GM12878 (cell line): ENCODE measurements at regions not wholly inside any gene's neighbourhood (a gene's known extent, or its start where the extent isn't known, plus 50 kb on each side); places are given as distances from the start of the nearest gene placed in this dataset.

Experiments used
- ATAC-seq: fragments of 200-7000 bp; cut with Tn5 transposase; 3 replicates; pipeline ENCODE4 v1.9.1; 2020; ENCODE audit warnings: mild to moderate bottlenecking, moderate library complexity
- BruUV-seq: library from RNA; stranded (reverse); fragments of 400-500 nt; replicated peaks from 2 replicates; lab custom pipeline; 2021; lab: Mats Ljungman, UMichigan
- CTCF ChIA-PET: fragments of 300-600 bp; sonication (Branson Sonifier 250); formaldehyde crosslinking; extraction: SDS; loops from one replicate; lab custom pipeline; 2021; ENCODE audit warnings: inconsistent platforms; lab: Yijun Ruan, JAX
- POLR2A ChIA-PET: fragments of 350-600 bp; formaldehyde crosslinking; extraction: SDS; loops from one replicate; lab custom pipeline; 2021; ENCODE audit warnings: inconsistent platforms; lab: Charles Lee
- RAD21 ChIA-PET: fragments of 300-600 bp; sonication (Branson Sonifier 250); formaldehyde crosslinking; loops from one replicate; lab custom pipeline; 2023; ENCODE audit warnings: antibody characterized with exemption; ENCODE audit not compliant: unreplicated experiment; lab: Charles Lee
- SMC1A ChIA-PET: fragments of 300-600 bp; sonication (Branson Sonifier 250); formaldehyde crosslinking; loops from one replicate; lab custom pipeline; 2023; ENCODE audit not compliant: unreplicated experiment, uncharacterized antibody; lab: Charles Lee
- DNase-seq: peaks from one replicate; pipeline ENCODE4 v3.0.0-alpha.2; 2011; ENCODE audit warnings: low read depth, low spot score
- FAIRE-seq: peaks from 3 replicates; lab custom pipeline; 2011; peaks lifted over from hg19 to GRCh38; lab: Jason Lieb, UNC
- H2AFZ ChIP-seq: 2 replicates; pipeline ENCODE4 v1.6.0; 2011; ENCODE audit warnings: low read depth, low read length, control low read depth; ENCODE audit not compliant: control insufficient read depth
- H3K27ac ChIP-seq: 2 replicates; pipeline ENCODE4 v1.5.1; 2011; ENCODE audit warnings: control low read depth; ENCODE audit not compliant: control insufficient read depth, insufficient read depth
- H3K27me3 ChIP-seq, 2 experiments: replicated peaks in 1 of 2; 2 replicates each; pipeline versions ENCODE4 v1.6.0 to v1.6.1; 2011; ENCODE audit warnings: low read length in 1 of 2; ENCODE audit not compliant: control insufficient read depth in 2 of 2, insufficient read depth in 2 of 2
- H3K36me3 ChIP-seq, 2 experiments: 2 replicates each; pipeline ENCODE4 v1.5.1; 2011; ENCODE audit warnings: low read length in 1 of 2; ENCODE audit not compliant: control insufficient read depth in 2 of 2, insufficient read depth in 2 of 2
- H3K4me1 ChIP-seq: 2 replicates; pipeline ENCODE4 v1.6.1; 2011; ENCODE audit warnings: mild to moderate bottlenecking, low read length, moderate library complexity, mixed read lengths; ENCODE audit not compliant: control insufficient read depth, insufficient read depth
- H3K4me2 ChIP-seq: 2 replicates; pipeline ENCODE4 v1.6.0; 2011; ENCODE audit warnings: control low read depth; ENCODE audit not compliant: control insufficient read depth, insufficient read depth
- H3K4me3 ChIP-seq: fragments of 200-600 bp; sonication (generic); 2 replicates; pipeline ENCODE4 v1.5.1; 2016
- H3K79me2 ChIP-seq: 2 replicates; pipeline ENCODE4 v1.6.0; 2011; ENCODE audit warnings: low read length; ENCODE audit not compliant: control insufficient read depth, insufficient read depth
- H3K9ac ChIP-seq: 2 replicates; pipeline ENCODE4 v1.8.0; 2011; ENCODE audit warnings: low read length, control low read depth, mixed read lengths; ENCODE audit not compliant: control insufficient read depth, insufficient read depth
- H3K9me3 ChIP-seq: replicated peaks from 3 replicates; pipeline ENCODE4 v1.5.1; 2011; ENCODE audit warnings: mild to moderate bottlenecking, low read length; ENCODE audit not compliant: control insufficient read depth, insufficient read depth
- H4K20me1 ChIP-seq: 2 replicates; pipeline ENCODE4 v1.6.0; 2011; ENCODE audit not compliant: control insufficient read depth, insufficient read depth
- ATF2 ChIP-seq: IDR thresholded peaks from 2 replicates; pipeline ENCODE4 v1.6.1; 2012; ENCODE audit warnings: low read length, inconsistent platforms
- ATF7 ChIP-seq: fragments of 450-650 bp; IDR thresholded peaks from 2 replicates; pipeline ENCODE4 v1.6.1; 2016; ENCODE audit warnings: low read depth, mild to moderate bottlenecking
- BCL3 ChIP-seq: IDR thresholded peaks from 2 replicates; pipeline ENCODE4 v1.6.1; 2011; ENCODE audit warnings: borderline replicate concordance, low read depth, mild to moderate bottlenecking, moderate library complexity, low read length; ENCODE audit not compliant: insufficient read depth, poor library complexity, severe bottlenecking
- CEBPB ChIP-seq, 2 experiments: fragments of 150-350 bp in 1 of 2; IDR thresholded peaks; 2 replicates each; pipeline ENCODE4 v1.6.1; 2012 to 2014; ENCODE audit warnings: low read depth in 2 of 2, low read length in 2 of 2, borderline replicate concordance in 1 of 2, inconsistent platforms in 1 of 2
- IKZF2 ChIP-seq, 2 experiments: fragments of 450-650 bp; IDR thresholded peaks; 2 replicates each; pipeline ENCODE4 v1.6.1; 2017; ENCODE audit warnings: mild to moderate bottlenecking in 2 of 2, moderate library complexity in 2 of 2
- IRF4 ChIP-seq: IDR thresholded peaks from 2 replicates; pipeline ENCODE4 v1.6.1; 2011; ENCODE audit warnings: low read depth, low read length
- NFYA ChIP-seq: IDR thresholded peaks from 2 replicates; pipeline ENCODE4 v1.6.1; 2011; ENCODE audit warnings: low read depth, mild to moderate bottlenecking, low read length, improper control_type of control experiment, borderline replicate concordance
- NR2F1 ChIP-seq: fragments of 450-650 bp; conservative IDR thresholded peaks from 2 replicates; pipeline ENCODE4 v1.6.1; 2017; ENCODE audit warnings: mild to moderate bottlenecking
- POLR2AphosphoS2 ChIP-seq: IDR thresholded peaks from 2 replicates; pipeline ENCODE4 v1.6.1; 2011; ENCODE audit warnings: low read depth, mild to moderate bottlenecking, low read length, improper control_type of control experiment, moderate library complexity
- SMAD1 ChIP-seq: fragments of 450-650 bp; IDR thresholded peaks from 2 replicates; pipeline ENCODE4 v1.6.1; 2018; ENCODE audit warnings: mild to moderate bottlenecking, low read depth; ENCODE audit not compliant: partially characterized antibody
- SREBF2 ChIP-seq: IDR thresholded peaks from 2 replicates; pipeline ENCODE4 v1.6.1; 2012; ENCODE audit warnings: mild to moderate bottlenecking, low read length
- ZBTB11 ChIP-seq: fragments of 450-650 bp; formaldehyde crosslinking; IDR thresholded peaks from 2 replicates; pipeline ENCODE4 v1.5.0; 2022; ENCODE audit warnings: mild to moderate bottlenecking, missing genetic modification characterization
- ZNF217 ChIP-seq: fragments of 450-650 bp; IDR thresholded peaks from 2 replicates; pipeline ENCODE4 v1.6.1; 2017; ENCODE audit warnings: antibody characterized with exemption, mild to moderate bottlenecking
- WGBS: methylation state at CpG from one replicate; pipeline ENCODE4 v1.1.6; 2016; ENCODE audit warnings: low lambda C conversion rate; ENCODE audit not compliant: insufficient replicate concordance, insufficient coverage; ENCODE audit errors: missing lambda C conversion rate; 5-methylcytosine and 5-hydroxymethylcytosine counted together
- in situ Hi-C: fragments of 300-500 bp; cut with MboI; formaldehyde crosslinking; loops from 9 replicates; pipeline ENCODE4 v1.14.3; 2018; ENCODE audit warnings: mixed read lengths
- intact Hi-C: fragments of 100-400 bp; cut with micrococcal nuclease; formaldehyde crosslinking; loops from one replicate; pipeline ENCODE4 v1.14.2; 2022; ENCODE audit not compliant: unreplicated experiment

GRCh38 chr13:48876289-48876688 lies 99.4 kb upstream of the FNDC3A start (continued):
- TF ChIP-seq ZBTB11 (CRISPR knock-in tag) (no peak), BCL3 (no peak), IKZF2 (IDR thresholded peaks at IDR 0.05) (no peak)

GRCh38 chr13:48879432-48879831 lies 96.3 kb upstream of the FNDC3A start:
- POLR2A ChIA-PET = no interaction called here
- intact Hi-C loops (no loop called here), in situ Hi-C loops (no loop called here)
- Histone ChIP-seq H3K9me3 (no peaks in the 10 kb centered on the region; the same call in 2 of the 3 replicates), H3K9ac (no peak overlapping the region), H2AFZ (no peak overlapping the region), H3K27ac (no peak overlapping the region), H3K36me3 (no peaks in the 10 kb centered on the region), H3K27me3 (0 out of 4 replicates have a peak, but pooled peaks cover 0 to 2% of the 10 kb centered on the region in 2 experiments), H3K4me1 (no peaks in the 10 kb centered on the region), H3K4me2 (no peak overlapping the region; the same call in 1 of the 2 replicates), H3K4me3 (no peak overlapping the region)
- WGBS = 23% methylated on average over 2 of the region's 2 CpGs
- BruUV-seq = no TSS peak
- DNase-seq (no peak), FAIRE-seq (no peak), ATAC-seq (no peak)
- RAD21 ChIA-PET = no interaction called here
- SMC1A ChIA-PET = no interaction called here
- CTCF ChIA-PET = no interaction called here
- TF ChIP-seq IRF4 (no peak), ZNF217 (no peak), POLR2AphosphoS2 (no peak), ATF7 (no peak), NR2F1 (no peak), SREBF2 (no peak), NFYA (no peak), ATF2 (no peak), SMAD1 (no peak), CEBPB (IDR thresholded peaks at IDR 0.05; ENCODE audit: borderline replicate concordance in 1 of 2, low read depth in 2 of 2, low read length in 2 of 2) (no peak)
- TF ChIP-seq, all 136 proteins: peak for 0
- Histone ChIP-seq H3K79me2 (no peaks in the 10 kb centered on the region), H4K20me1 (no peaks in the 10 kb centered on the region)
